Inferior parietal cortex (tissue), 1 donor: ENCODE measurements at regions not wholly inside any gene's neighbourhood (a gene's known extent, or its start where the extent isn't known, plus 50 kb on each side); places are given as distances from the start of the nearest gene placed in this dataset.

ENCODE experiments used
- DNase-seq: peaks from one replicate; pipeline ENCODE4 v3.0.0-alpha.2; 2016; ENCODE audit errors: extremely low spot score

- DNase-seq: no peak
Measured at GRCh38 chr9:113646946-113647914, 183.7 kb downstream of the RGS3 start.

GRCh38 chr9:113648048-113648447 lies 184.5 kb downstream of the RGS3 start:
- no peak for DNase-seq

GRCh38 chr9:113648586-113648985 lies 185.1 kb downstream of the RGS3 start:
- DNase-seq: no peak

GRCh38 chr9:113649054-113649453 lies 185.5 kb downstream of the RGS3 start:
- peak; percentile 77 for DNase-seq

GRCh38 chr9:113649855-113650206 lies 186.3 kb downstream of the RGS3 start:
- no peak for DNase-seq

- no peak for DNase-seq
Measured at GRCh38 chr9:113650207-113651131, 186.9 kb downstream of the RGS3 start.

- DNase-seq: no peak
Measured at GRCh38 chr9:113651896-113652295, 188.4 kb downstream of the RGS3 start.

- DNase-seq: no peak
Measured at GRCh38 chr9:113652355-113653152, 189.0 kb downstream of the RGS3 start.

- no peak for DNase-seq
Measured at GRCh38 chr9:113653746-113654604, 190.4 kb downstream of the RGS3 start.

- no peak for DNase-seq
Measured at GRCh38 chr9:113654605-113655428, 191.3 kb downstream of the RGS3 start.

- no peak for DNase-seq
Measured at GRCh38 chr9:113656771-113657670, 193.5 kb downstream of the RGS3 start.

GRCh38 chr9:113657765-113658544 lies 194.4 kb downstream of the RGS3 start:
- peak; percentile 90 for DNase-seq

- DNase-seq: no peak
Measured at GRCh38 chr9:113658545-113658895, 195.0 kb downstream of the RGS3 start.

GRCh38 chr9:113659039-113659438 lies 195.5 kb downstream of the RGS3 start:
- DNase-seq: no peak

- no peak for DNase-seq
Measured at GRCh38 chr9:113659740-113660139, 196.2 kb downstream of the RGS3 start.

GRCh38 chr9:113660196-113660595 lies 196.7 kb downstream of the RGS3 start:
- DNase-seq: no peak

GRCh38 chr9:113661074-113661473 lies 197.5 kb downstream of the RGS3 start:
- no peak for DNase-seq
